Colonic mucosa (tissue), 4 donors: ENCODE measurements at regions not wholly inside any gene's neighbourhood (a gene's known extent, or its start where the extent isn't known, plus 50 kb on each side); places are given as distances from the start of the nearest gene placed in this dataset.

ENCODE experiments used
- DNase-seq: peaks from one replicate; pipeline ENCODE4 v3.0.0-alpha.2; 2020
- H3K27ac ChIP-seq: fragments of 200-600 bp; one replicate; pipeline ENCODE4 v1.8.0; 2021
- H3K27me3 ChIP-seq: fragments of 200-600 bp; one replicate; pipeline ENCODE4 v1.8.0; 2021
- H3K36me3 ChIP-seq: fragments of 200-600 bp; one replicate; pipeline ENCODE4 v1.8.0; 2021
- H3K4me1 ChIP-seq: fragments of 200-600 bp; one replicate; pipeline ENCODE4 v1.8.0; 2021; ENCODE audit warnings: mild to moderate bottlenecking
- H3K4me3 ChIP-seq: fragments of 200-600 bp; one replicate; pipeline ENCODE4 v1.8.0; 2021
- H3K9ac ChIP-seq, 2 donors: one replicate each; pipeline ENCODE4 v1.7.0; 2013; ENCODE audit warnings: control low read depth in 2 of 2, low read depth in 2 of 2, low read length in 2 of 2
- H3K9me3 ChIP-seq: fragments of 200-600 bp; one replicate; pipeline ENCODE4 v1.8.0; 2021
- CTCF ChIP-seq: fragments of 200-600 bp; IDR thresholded peaks from one replicate; pipeline ENCODE4 v1.8.0; 2022; ENCODE audit warnings: antibody characterized with exemption, mild to moderate bottlenecking
- intact Hi-C: fragments of 100-400 bp; cut with DNase I; formaldehyde crosslinking; loops from one replicate; pipeline ENCODE4 v1.14.1; 2022
- donor health status: healthy.
- donor health status: DM: no; HTN: no; CAD: no.
- donor health status: DM: no; HTN: no; CAD: no.

GRCh38 chr12:115767916-115768315 is 509.6 kb downstream of the MED13L start:
- H3K27me3 ChIP-seq: no peaks in the 10 kb centered on the region
- no peaks in the 10 kb centered on the region for H3K36me3 ChIP-seq
- intact Hi-C loops: no loop called here
- no peak overlapping the region for H3K27ac ChIP-seq
- no peak for TF ChIP-seq CTCF
- DNase-seq: no peak
- no peaks in the 10 kb centered on the region for H3K9me3 ChIP-seq
- no peak overlapping the region for H3K9ac ChIP-seq
- no peak overlapping the region for H3K4me3 ChIP-seq
- H3K4me1 ChIP-seq: no peaks in the 10 kb centered on the region

GRCh38 chr12:115763982-115764621 is 513.4 kb downstream of the MED13L start:
- Histone ChIP-seq H3K9me3 (no peaks in the 10 kb centered on the region), H3K27ac (no peak overlapping the region), H3K4me3 (no peak overlapping the region), H3K27me3 (no peaks in the 10 kb centered on the region), H3K9ac (no peak overlapping the region), H3K4me1 (no peaks in the 10 kb centered on the region), H3K36me3 (no peaks in the 10 kb centered on the region)
- TF ChIP-seq CTCF: no peak
- no peak for DNase-seq
- intact Hi-C loops: no loop called here

GRCh38 chr12:115763376-115763775 is 514.1 kb downstream of the MED13L start:
- Histone ChIP-seq H3K4me3 (no peak overlapping the region), H3K4me1 (no peaks in the 10 kb centered on the region), H3K36me3 (no peaks in the 10 kb centered on the region), H3K27ac (no peak overlapping the region), H3K27me3 (no peaks in the 10 kb centered on the region), H3K9me3 (no peaks in the 10 kb centered on the region), H3K9ac (no peak overlapping the region)
- intact Hi-C loops: no loop called here
- DNase-seq: no peak
- no peak for TF ChIP-seq CTCF

- Histone ChIP-seq H3K36me3 (no peaks in the 10 kb centered on the region), H3K9me3 (no peaks in the 10 kb centered on the region), H3K27ac (no peak overlapping the region), H3K4me1 (no peaks in the 10 kb centered on the region), H3K9ac (no peak overlapping the region), H3K27me3 (no peaks in the 10 kb centered on the region), H3K4me3 (no peak overlapping the region)
- TF ChIP-seq CTCF: no peak
- no peak for DNase-seq
- intact Hi-C loops: no loop called here
These were observed 514.6 kb downstream of the MED13L start for GRCh38 chr12:115762936-115763335.

- TF ChIP-seq CTCF: no peak
- Histone ChIP-seq H3K4me1 (no peaks in the 10 kb centered on the region), H3K9me3 (no peaks in the 10 kb centered on the region), H3K27me3 (no peaks in the 10 kb centered on the region), H3K4me3 (no peak overlapping the region), H3K27ac (no peak overlapping the region), H3K36me3 (no peaks in the 10 kb centered on the region), H3K9ac (no peak overlapping the region)
- intact Hi-C loops: no loop called here
- DNase-seq: no peak
These were observed 515.7 kb downstream of the MED13L start for GRCh38 chr12:115761784-115762183.
